ENCODE measurements at regions not wholly inside any gene's neighbourhood (a gene's known extent, or its start where the extent isn't known, plus 50 kb on each side); places are given as distances from the start of the nearest gene placed in this dataset.
"Not testable (repeated sequence)": the region's sequence is repeated elsewhere in the genome, so short reads cannot be mapped to it uniquely, and the experiment has no call there.

GRCh38 chr2:118607641-118608040 is 239.8 kb downstream of the EN1 start:
- DNase-seq, result no peak

DNA sequence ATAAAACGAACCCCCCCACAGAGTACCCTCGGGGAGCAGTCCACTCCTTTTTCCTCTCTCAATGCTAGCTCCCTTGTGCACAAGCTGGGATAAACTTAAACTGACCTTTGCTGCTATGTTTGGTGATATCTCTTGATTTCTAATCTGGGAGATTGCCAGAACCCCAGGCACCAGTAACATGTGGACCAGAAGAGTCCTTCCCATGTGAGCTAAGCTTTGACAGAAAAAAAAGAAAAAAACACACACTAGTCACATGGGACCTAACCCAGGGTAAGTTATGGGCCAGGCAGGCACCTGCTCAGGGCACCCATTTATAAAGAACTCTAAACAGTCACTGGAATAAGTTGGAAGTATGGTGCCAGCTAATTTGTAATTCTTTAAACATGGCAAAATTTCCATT is 242.6 kb downstream of the EN1 start:
- no peak for DNase-seq

GRCh38 chr2:118604371-118604770 is 243.1 kb downstream of the EN1 start:
- no peak for DNase-seq

- no peak for DNase-seq
These were observed 248.3 kb downstream of the EN1 start for GRCh38 chr2:118599141-118599540.

DNA sequence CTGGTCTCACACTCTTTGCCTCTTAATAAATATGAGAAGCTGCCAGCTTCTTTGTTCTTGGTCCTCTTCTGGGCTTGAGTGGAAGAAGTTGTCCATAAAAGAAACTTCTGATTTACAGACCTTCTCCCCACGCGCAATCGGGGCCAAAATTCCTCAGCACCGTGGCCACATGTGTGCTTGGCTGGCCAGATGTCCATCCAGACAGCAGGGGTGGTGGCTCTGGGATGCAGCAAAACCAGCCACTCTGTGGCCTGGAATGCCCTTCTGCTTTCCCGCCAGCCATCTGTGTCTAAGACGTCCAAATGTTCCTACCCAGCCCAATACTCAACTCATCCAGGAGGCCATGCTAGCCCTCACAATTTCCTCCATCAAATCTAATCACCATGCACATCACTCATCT is 250.8 kb downstream of the EN1 start:
- no peak for DNase-seq

DNA sequence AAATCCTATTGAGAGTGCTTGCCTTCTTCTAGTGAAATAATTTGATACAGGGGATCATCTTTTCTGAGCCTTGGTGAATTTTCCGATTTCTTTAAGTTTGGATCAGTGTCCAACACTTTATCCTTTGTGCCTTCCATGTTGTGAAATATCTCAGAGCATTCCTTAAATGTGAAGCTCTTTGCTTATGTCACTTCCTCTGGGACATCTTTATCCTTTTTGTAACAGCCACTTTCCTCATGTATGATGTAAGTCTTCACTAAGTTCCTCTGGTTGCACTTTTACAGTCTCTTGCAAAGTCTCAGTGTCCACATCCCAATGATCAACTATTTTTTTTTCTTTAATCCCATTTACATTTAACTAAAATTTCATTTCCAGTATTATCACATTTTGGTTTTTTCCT is 254.2 kb downstream of the EN1 start:
- no peak for DNase-seq

GRCh38 chr2:118591223-118591622 is 256.2 kb downstream of the EN1 start:
- DNase-seq, result no peak

DNA sequence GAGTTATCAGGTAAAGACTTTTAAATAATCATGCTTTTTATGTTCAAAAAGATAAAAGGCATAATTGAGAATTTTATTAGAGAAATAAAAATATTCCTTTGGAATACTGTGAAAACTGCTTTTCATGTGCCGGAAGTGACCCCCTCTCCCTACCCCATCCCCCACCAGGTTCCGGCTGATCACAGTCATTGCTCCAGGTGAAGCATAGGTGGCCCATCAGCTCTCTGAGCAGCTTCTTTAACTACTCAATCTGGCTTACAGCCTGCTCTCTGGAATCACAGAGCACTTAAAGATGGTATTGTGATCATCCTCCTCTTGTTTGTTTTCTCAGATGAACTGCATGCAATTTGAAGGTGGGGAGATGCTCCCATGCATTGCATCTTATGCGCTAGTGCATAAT is 257.7 kb downstream of the EN1 start:
- no peak for DNase-seq

DNA sequence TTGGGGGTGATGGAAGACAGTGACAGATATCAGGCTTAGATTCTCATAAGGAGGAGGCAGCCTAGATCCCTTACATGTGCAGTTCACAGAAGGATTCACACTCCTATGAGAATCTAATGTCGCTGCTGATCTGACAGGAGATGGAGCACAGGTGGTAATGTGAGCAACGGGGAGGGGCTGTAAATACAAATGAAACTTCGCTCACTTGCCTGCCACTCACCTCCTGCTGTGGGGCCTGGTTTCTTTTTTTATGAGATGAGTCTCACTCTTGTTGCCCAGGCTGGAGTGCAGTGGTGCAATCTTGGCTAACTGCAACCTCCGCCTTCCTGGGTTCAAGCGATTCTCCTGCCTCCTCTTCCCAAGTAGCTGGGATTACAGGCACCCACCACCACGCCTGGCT is 258.6 kb downstream of the EN1 start:
- DNase-seq, result no peak

DNA sequence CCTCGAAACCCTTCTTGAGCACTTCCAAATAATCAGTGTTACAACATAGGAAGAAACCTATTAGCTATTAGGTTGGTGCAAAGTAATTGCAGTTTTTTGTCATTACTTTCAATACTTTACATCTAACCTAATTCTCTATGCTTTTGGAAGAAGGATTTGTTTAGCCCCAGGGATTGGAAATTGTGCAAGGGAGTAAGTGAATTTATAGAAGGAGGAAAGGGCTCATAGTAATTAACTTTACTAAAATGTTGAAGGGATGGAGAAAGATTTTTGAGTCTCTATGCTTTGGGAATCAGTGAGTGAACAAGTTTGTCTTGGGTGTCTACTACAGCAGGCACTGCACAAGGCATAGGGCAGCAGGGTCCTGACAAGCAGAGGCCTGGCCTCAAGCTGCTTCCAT is 261.1 kb downstream of the EN1 start:
- no peak for DNase-seq

DNA sequence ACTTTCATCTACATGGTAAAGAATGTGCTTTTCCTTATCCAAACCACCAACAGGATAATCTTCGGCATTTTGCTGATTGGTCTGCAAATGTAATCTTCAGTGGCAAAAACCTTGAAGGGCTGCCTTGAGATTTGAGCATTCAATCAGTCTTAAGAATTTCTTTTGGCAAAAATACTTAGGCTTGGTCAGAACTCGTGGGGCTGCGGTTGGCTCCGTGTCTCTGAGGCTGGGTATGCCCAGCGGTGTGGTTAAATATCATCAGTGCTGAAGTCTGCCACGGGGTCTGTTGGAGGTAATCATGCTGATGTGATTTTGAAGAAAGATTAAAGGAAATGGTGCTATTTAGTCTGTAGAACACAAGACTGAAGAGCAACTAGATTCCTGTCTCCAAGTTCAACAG is 262.6 kb downstream of the EN1 start:
- DNase-seq, result no peak

DNA sequence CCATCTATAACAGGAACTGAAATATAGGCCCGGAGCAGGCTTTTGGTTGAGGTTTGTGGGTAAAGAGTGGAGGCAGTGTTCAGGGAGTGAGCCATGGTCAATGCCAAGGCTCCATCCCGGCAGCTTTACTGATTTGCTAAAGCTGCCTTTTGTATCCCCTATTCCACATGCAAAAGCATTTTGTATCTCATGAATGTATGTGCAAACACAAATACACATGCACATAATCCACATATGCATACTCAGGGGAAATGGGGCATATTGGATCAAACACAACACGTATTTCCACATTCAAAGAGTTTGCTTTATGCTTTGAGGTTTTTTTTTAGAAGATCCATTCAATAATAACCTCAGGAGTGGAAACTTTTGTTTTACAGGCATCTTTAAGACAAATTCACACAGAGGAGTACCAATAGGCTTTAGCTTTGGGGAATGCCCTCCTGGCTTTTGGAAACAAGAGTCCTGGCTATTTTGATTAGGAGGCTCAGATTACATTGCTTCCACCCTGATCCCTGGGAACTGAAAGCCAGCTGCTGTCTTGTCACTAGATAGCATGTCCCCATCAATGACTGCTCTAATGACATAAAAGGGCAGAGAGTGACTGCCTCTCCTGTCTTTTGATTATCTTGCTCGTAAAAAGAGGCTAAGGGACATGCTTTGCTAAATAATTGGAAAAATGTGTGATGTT is 263.2 kb downstream of the EN1 start:
- no peak for DNase-seq

- DNase-seq, result no peak
These were observed 265.4 kb downstream of the EN1 start for GRCh38 chr2:118582058-118582457.

GRCh38 chr2:118580651-118581050 is 266.8 kb downstream of the EN1 start:
- no peak for DNase-seq

- DNase-seq, result no peak
These were observed 267.3 kb downstream of the EN1 start for GRCh38 chr2:118580107-118580506.

DNA sequence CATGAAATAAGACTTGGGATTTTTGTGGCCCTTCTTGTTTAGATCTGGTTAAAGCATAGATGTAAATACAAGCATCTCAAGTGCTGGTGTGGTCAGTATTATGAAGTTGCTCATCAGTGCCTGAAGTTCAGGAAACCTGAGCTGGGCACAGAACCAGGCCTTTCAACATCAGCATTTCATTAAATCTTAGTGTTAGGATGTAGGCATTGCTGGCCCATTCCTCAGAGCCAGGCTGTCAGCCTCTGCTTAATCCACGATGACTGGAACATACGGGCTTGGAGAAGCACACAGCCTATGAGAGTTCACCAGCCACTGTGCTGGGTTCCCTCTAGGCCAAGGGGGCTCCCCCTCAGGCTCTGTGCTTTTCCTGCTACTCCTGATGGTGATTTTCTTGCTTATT is 270.2 kb downstream of the EN1 start:
- DNase-seq, result no peak

DNA sequence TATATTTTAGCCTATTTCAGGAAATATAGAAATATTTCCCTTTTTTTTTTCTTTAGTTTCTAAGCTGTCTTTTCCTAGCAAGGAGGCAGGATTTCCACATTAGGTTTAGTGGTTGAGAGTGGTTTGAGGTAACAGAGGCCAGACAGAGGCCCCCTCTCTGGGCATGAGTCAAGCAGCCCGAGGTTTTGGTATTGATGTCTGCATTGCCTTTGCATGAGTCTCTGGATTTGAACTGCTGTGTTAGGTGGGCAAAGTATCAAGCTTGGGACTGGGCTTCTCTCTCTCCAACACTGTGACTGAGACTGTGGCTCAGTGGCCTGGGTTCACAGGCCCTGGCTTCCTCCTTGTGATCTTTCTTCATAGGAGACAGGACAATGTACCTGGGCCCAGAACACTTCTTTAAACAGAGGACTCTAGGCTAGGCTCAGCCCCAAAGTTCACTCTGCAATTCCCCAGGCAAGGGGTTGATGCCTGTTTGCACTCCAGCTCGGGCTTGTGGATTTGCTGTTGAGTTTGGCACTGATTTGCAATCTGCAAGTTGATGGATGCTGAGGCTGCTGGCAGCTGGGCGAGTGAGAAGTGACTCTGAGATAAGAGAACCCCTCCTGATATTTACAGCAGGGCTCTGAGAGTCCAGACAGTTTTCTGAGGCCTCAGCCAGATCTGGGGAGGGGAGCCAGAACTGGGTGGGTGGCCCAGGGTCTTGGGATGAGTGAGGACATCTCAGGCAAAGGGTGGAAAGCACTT is 271.2 kb downstream of the EN1 start:
- no peak for DNase-seq

DNA sequence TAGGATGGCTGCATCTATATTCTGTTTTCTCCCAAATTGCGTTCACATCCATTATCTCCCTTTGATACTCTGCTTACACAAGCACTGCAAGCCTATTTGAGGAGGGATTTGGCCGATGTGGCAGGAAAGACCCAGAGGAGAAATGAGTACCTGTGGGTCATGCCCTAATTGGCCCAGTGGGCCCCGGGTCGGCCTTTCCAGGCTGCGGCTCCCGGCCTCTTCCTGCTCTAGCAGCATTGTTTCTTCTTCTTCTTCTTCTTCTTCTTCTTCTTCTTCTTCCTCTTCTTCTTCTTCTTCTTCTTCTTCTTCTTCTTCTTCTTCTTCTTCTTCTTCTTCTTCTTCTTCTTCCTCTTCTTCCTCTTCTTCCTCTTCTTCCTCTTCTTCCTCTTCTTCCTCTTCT is 275.1 kb downstream of the EN1 start:
- not testable (repeated sequence) for DNase-seq

DNA sequence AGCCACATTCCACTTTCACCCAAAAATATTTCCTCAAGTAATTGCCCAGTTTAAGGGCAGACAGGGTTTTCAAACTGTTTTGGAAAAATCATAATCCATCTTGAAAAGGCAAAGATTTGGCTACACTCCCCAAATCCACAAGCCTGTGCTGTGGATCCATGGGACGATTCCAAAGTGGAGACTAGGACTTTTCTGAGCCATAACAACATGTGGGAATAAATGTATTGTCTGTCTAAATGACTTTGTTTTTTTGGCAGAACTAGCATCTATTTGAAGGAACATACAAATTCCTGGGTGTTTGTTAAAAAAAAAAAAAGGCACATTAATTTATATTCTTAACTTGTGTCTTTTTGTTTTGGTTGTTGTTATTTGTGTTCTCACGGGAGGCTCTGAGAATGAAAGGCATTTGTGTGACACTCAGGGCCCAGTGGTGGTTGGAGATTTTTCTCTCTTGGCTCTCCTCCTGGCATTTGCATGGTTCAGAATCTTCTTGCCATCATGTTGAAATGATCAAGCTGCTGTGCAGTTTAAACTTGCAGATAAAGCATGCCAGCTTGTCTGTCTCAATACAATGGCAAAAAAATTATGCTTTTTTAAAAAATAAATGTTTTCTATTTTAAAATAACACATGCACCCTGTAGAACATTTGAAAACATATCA is 277.4 kb downstream of the EN1 start:
- no peak for DNase-seq

GRCh38 chr2:118568700-118569099 is 278.7 kb downstream of the EN1 start:
- DNase-seq, result no peak

DNA sequence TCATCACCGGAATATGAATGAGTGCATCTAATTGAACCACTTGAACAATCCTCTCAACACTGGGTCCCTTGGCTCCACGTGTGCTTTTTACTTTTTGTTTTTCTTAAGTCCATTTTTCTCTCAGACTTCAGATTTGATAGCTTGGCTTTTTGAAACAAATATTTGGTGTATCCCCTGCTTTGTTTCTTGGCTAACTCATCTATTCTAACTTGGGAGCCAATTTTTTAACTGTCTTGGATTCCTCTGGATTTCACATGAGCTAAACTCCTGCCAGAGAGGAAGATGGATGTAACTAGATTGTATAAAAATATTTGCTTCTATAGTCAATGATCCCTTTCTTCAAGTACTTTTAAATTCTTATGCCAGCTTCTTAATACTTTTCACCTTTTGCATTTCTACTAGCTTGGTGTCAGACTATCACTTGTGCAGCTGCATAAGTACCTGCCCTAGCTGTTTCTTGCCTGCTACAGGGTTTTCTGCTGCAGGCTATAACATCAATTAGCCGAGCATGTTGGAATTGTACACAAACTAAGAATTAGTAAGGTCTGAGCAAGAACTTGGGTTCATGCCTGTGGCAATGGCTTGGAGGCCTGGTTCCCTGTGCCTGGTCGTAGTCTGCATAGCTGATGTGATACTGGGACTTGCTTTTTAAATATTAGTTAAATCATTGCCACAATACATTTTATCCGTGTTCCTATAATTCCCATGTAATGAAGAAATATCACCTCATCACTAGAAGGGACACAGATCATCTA is 281.5 kb downstream of the EN1 start:
- no peak for DNase-seq

DNA sequence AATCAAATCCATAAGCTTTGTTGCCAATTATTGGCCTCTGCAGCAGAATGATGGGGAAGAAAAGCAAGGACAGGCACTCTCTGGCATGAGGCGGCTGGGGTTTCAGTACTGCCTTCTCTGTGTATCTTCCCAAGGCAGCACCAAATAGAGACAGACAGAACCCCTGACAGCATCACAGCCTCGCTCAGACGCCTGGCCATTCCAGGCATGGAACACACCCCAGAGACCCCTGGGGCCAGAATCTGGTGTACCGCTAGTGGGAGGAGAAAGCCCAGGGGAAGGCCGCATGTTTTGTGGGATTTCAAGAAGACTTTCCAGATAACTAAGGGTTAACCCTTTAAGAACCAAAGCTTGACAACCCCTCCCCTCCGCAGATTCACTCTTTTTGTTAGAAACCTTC is 282.1 kb downstream of the EN1 start:
- no peak for DNase-seq

DNA sequence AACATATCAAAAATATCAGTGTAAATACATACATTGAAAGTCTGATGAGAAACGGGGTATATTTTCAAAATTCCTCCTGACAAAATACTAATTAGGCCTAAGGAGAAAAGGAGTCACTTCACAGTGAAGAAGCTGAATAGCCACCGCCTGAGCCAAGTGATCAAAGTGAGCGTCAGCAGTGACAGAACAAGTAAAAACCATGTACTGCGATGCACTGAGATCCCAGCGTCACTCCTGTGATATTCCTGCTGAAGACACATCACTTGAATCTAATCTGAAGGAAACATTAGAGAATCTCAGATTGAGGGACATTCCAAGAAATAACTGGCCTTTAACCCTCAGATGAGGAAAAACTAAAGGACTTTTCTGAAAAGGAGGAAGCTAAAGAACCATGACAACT is 285.3 kb downstream of the EN1 start:
- DNase-seq, result no peak

DNA sequence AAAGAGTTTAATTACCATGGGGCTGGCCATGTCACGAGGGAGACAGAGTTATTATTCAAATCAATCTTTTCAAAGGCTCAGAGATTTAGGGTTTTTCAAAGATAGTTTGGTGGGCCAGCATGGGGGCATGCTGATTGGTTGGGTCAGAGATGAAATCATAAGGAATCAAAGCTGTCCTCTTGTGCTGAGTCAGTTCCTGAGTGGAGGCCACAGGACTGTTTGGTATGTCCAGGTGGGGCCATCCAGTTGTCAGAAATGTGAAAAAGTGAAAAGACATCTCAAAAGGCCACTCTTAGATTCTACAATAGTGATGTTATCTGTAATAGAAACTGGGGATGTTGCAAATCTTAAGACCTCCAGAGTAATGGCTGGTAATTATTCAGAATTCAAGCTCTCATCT is 288.6 kb downstream of the EN1 start:
- no peak for DNase-seq

Data from CD4-positive, alpha-beta T cell treated with Interleukin-4 for 1 hour (primary cell).